GM23338 (cell line): ENCODE measurements at regions not wholly inside any gene's neighbourhood (a gene's known extent, or its start where the extent isn't known, plus 50 kb on each side); places are given as distances from the start of the nearest gene placed in this dataset.

Source experiments
- ATAC-seq: fragments of 200-7000 bp; cut with Tn5 transposase; 3 replicates; pipeline ENCODE4 v1.9.1; 2020
- DNase-seq: peaks from one replicate; pipeline ENCODE4 v3.0.0-alpha.2; 2015; ENCODE audit warnings: low spot score
- H2AFZ ChIP-seq: fragments of 200-600 bp; sonication (generic); 2 replicates; pipeline ENCODE4 v1.8.0; 2016; ENCODE audit warnings: antibody characterized with exemption, mild to moderate bottlenecking, moderate library complexity
- H3F3A ChIP-seq: fragments of 200-600 bp; sonication (generic); replicated peaks from 2 replicates; pipeline ENCODE4 v1.8.0; 2017; ENCODE audit warnings: antibody characterized with exemption, mixed run types, low read depth
- H3K27ac ChIP-seq: fragments of 200-600 bp; sonication (generic); 2 replicates; pipeline ENCODE4 v1.6.1; 2016; ENCODE audit warnings: low read depth
- H3K27me3 ChIP-seq: fragments of 200-600 bp; sonication (generic); 2 replicates; pipeline ENCODE4 v1.8.0; 2016; ENCODE audit warnings: mild to moderate bottlenecking, mixed run types, moderate library complexity; ENCODE audit not compliant: insufficient read depth
- H3K36me3 ChIP-seq: fragments of 200-600 bp; sonication (generic); 2 replicates; pipeline ENCODE4 v1.8.0; 2016; ENCODE audit warnings: mild to moderate bottlenecking; ENCODE audit not compliant: insufficient read depth
- H3K4me1 ChIP-seq: fragments of 200-600 bp; sonication (generic); 2 replicates; pipeline ENCODE4 v1.8.0; 2016; ENCODE audit warnings: mild to moderate bottlenecking, moderate library complexity; ENCODE audit not compliant: insufficient read depth
- H3K4me2 ChIP-seq: fragments of 200-600 bp; sonication (generic); 2 replicates; pipeline ENCODE4 v1.7.1; 2017; ENCODE audit warnings: mixed run types
- H3K4me3 ChIP-seq: fragments of 200-600 bp; sonication (generic); 2 replicates; pipeline ENCODE4 v1.6.1; 2016; ENCODE audit warnings: mixed run types
- H3K79me2 ChIP-seq: fragments of 200-600 bp; sonication (generic); replicated peaks from 2 replicates; pipeline ENCODE4 v1.8.0; 2017; ENCODE audit warnings: mild to moderate bottlenecking; ENCODE audit not compliant: insufficient read depth
- H3K9me2 ChIP-seq: fragments of 200-600 bp; sonication (generic); 2 replicates; pipeline ENCODE4 v1.8.0; 2017; ENCODE audit not compliant: insufficient read depth
- H4K20me1 ChIP-seq: fragments of 200-600 bp; sonication (generic); replicated peaks from 2 replicates; pipeline ENCODE4 v1.8.0; 2017; ENCODE audit warnings: mild to moderate bottlenecking; ENCODE audit not compliant: insufficient read depth
- H3K27ac Mint-ChIP-seq: 2 replicates; pipeline ENCODE4 v1.8.0; 2020; ENCODE audit warnings: inconsistent platforms, mild to moderate bottlenecking, moderate library complexity, mixed read lengths
- H3K27me3 Mint-ChIP-seq: 3 replicates; pipeline ENCODE4 v1.8.0; 2022; ENCODE audit warnings: low read depth, mild to moderate bottlenecking, moderate library complexity, mixed read lengths, inconsistent platforms; ENCODE audit not compliant: insufficient read depth, poor library complexity
- H3K36me3 Mint-ChIP-seq: 3 replicates; pipeline ENCODE4 v1.8.0; 2021; ENCODE audit warnings: low read depth, mild to moderate bottlenecking, inconsistent platforms, moderate library complexity, mixed read lengths
- H3K4me1 Mint-ChIP-seq: 3 replicates; pipeline ENCODE4 v1.8.0; 2020; ENCODE audit warnings: mild to moderate bottlenecking, inconsistent platforms, mixed read lengths
- H3K4me3 Mint-ChIP-seq: 3 replicates; pipeline ENCODE4 v1.8.0; 2021; ENCODE audit warnings: moderate library complexity, mild to moderate bottlenecking, inconsistent platforms, mixed read lengths
- H3K9me3 Mint-ChIP-seq: 3 replicates; pipeline ENCODE4 v1.8.0; 2020; ENCODE audit warnings: moderate library complexity, mild to moderate bottlenecking, inconsistent platforms, mixed read lengths
- CREB1 ChIP-seq: fragments of 250-450 bp; sonication (Bioruptor Pico); IDR thresholded peaks from 2 replicates; pipeline ENCODE4 v1.5.0; 2020; ENCODE audit warnings: low read depth, mild to moderate bottlenecking, moderate library complexity
- CTCF ChIP-seq, 2 experiments: fragments of 200-600 bp in 1 of 2; sonication (generic) in 1 of 2; conservative IDR thresholded peaks; 2 replicates each; pipeline versions ENCODE4 v1.5.1 to v1.6.1; 2016 to 2017; ENCODE audit warnings: antibody characterized with exemption in 2 of 2, low read depth in 2 of 2, mild to moderate bottlenecking in 2 of 2, moderate library complexity in 1 of 2
- ETS1 ChIP-seq: IDR thresholded peaks from 2 replicates; pipeline ENCODE4 v1.6.1; 2016; ENCODE audit warnings: antibody characterized with exemption
- EZH2 ChIP-seq: fragments of 200-600 bp; sonication (generic); IDR thresholded peaks from one replicate; pipeline ENCODE4 v1.8.0; 2017; ENCODE audit warnings: antibody characterized with exemption, mild to moderate bottlenecking, low read depth; ENCODE audit not compliant: unreplicated experiment
- JUNB ChIP-seq: IDR thresholded peaks from one replicate; pipeline ENCODE4 v1.6.1; 2016; ENCODE audit warnings: antibody characterized with exemption; ENCODE audit not compliant: unreplicated experiment
- NANOG ChIP-seq: IDR thresholded peaks from 2 replicates; pipeline ENCODE4 v1.6.1; 2016; ENCODE audit warnings: antibody characterized with exemption, borderline replicate concordance
- POLR2AphosphoS5 ChIP-seq: IDR thresholded peaks from 2 replicates; pipeline ENCODE4 v1.6.1; 2016; ENCODE audit warnings: antibody characterized with exemption, low read depth
- STAT1 ChIP-seq: IDR thresholded peaks from one replicate; pipeline ENCODE4 v1.6.1; 2016; ENCODE audit warnings: antibody characterized with exemption; ENCODE audit not compliant: unreplicated experiment
- ZNF114 ChIP-seq: fragments of 250-450 bp; sonication (Bioruptor Pico); IDR thresholded peaks from 2 replicates; pipeline ENCODE4 v1.5.0; 2020; ENCODE audit warnings: mild to moderate bottlenecking, moderate library complexity
- ZNF331 ChIP-seq: fragments of 250-450 bp; sonication (Bioruptor Pico); IDR thresholded peaks from 2 replicates; pipeline ENCODE4 v1.5.0; 2020; ENCODE audit warnings: low read depth, mild to moderate bottlenecking, moderate library complexity

GRCh38 chr3:80696280-80696679 is 928.5 kb upstream of the ROBO1 start (continued):
- TF ChIP-seq CTCF (conservative IDR thresholded peaks at IDR 0.05; ENCODE audit: low read depth in 2 of 2) (no peak), POLR2AphosphoS5 (no peak), EZH2 (no peak)

- ATAC-seq, result no peak
- H3K36me3 ChIP-seq, result no peaks in the 10 kb centered on the region
- no peaks in the 10 kb centered on the region for H3K27me3 ChIP-seq
- Mint-ChIP-seq H3K27me3 (no peaks in the 10 kb centered on the region), H3K4me3 (no peak overlapping the region), H3K9me3 (no peaks in the 10 kb centered on the region), H3K4me1 (no peaks in the 10 kb centered on the region), H3K27ac (no peak overlapping the region), H3K36me3 (no peaks in the 10 kb centered on the region)
- no peaks in the 10 kb centered on the region for H4K20me1 ChIP-seq
- no peaks in the 10 kb centered on the region for H3K79me2 ChIP-seq
- H3K27ac ChIP-seq, result no peak overlapping the region
- no peak overlapping the region for H3K4me2 ChIP-seq
- no peaks in the 10 kb centered on the region for H3F3A ChIP-seq
- TF ChIP-seq STAT1 (no peak), CTCF (conservative IDR thresholded peaks at IDR 0.05; ENCODE audit: low read depth in 2 of 2) (peak; percentile 41 to 50; a peak in 3 of 4 replicates)
- H3K4me3 ChIP-seq, result no peak overlapping the region
- DNase-seq, result peak; percentile 19
- H3K9me2 ChIP-seq, result no peaks in the 10 kb centered on the region
- no peak overlapping the region for H2AFZ ChIP-seq
- H3K4me1 ChIP-seq, result no peaks in the 10 kb centered on the region
Observed at GRCh38 chr3:80688814-80689213, 921.0 kb upstream of the ROBO1 start.

- H3F3A ChIP-seq, result no peaks in the 10 kb centered on the region
- no peaks in the 10 kb centered on the region for H3K9me3 Mint-ChIP-seq
- H3K9me2 ChIP-seq, result no peaks in the 10 kb centered on the region
- H3K27me3 Mint-ChIP-seq, result no peaks in the 10 kb centered on the region
- no peaks in the 10 kb centered on the region for H3K4me1 ChIP-seq
- ATAC-seq (no peak), DNase-seq (no peak)
- TF ChIP-seq NANOG (no peak), ZNF114 (CRISPR knock-in tag) (no peak), EZH2 (no peak), POLR2AphosphoS5 (no peak), STAT1 (no peak), JUNB (no peak), CREB1 (CRISPR knock-in tag) (no peak), ETS1 (no peak), ZNF331 (CRISPR knock-in tag) (no peak)
- H3K36me3 Mint-ChIP-seq, result no peaks in the 10 kb centered on the region
- no peak overlapping the region for H3K4me3 Mint-ChIP-seq
- no peak overlapping the region for H2AFZ ChIP-seq
- no peaks in the 10 kb centered on the region for H3K79me2 ChIP-seq
- no peaks in the 10 kb centered on the region for H3K27me3 ChIP-seq
- H3K4me3 ChIP-seq, result no peak overlapping the region
- no peak overlapping the region for H3K4me2 ChIP-seq
- no peak overlapping the region for H3K27ac Mint-ChIP-seq
- no peak overlapping the region for H3K27ac ChIP-seq
- no peaks in the 10 kb centered on the region for H4K20me1 ChIP-seq
- H3K4me1 Mint-ChIP-seq, result no peaks in the 10 kb centered on the region
- H3K36me3 ChIP-seq, result no peaks in the 10 kb centered on the region
Observed at GRCh38 chr3:80682951-80683350, 915.2 kb upstream of the ROBO1 start.
